Endodermal cell (in vitro differentiated cells): ENCODE measurements at regions not wholly inside any gene's neighbourhood (a gene's known extent, or its start where the extent isn't known, plus 50 kb on each side); places are given as distances from the start of the nearest gene placed in this dataset.

ENCODE experiments used
- DNase-seq: peaks from one replicate; pipeline ENCODE4 v3.0.0-alpha.2; 2017
- H3K27ac ChIP-seq: 2 replicates; pipeline ENCODE4 v1.5.1; 2013; ENCODE audit warnings: mild to moderate bottlenecking, low read depth, low read length, moderate library complexity
- H3K27me3 ChIP-seq: 2 replicates; pipeline ENCODE4 v1.6.1; 2013; ENCODE audit warnings: mild to moderate bottlenecking, low read length, moderate library complexity; ENCODE audit not compliant: insufficient read depth, control insufficient read depth, poor library complexity, severe bottlenecking
- H3K36me3 ChIP-seq: 2 replicates; pipeline ENCODE4 v1.7.0; 2013; ENCODE audit warnings: mild to moderate bottlenecking, low read length, moderate library complexity; ENCODE audit not compliant: control insufficient read depth, insufficient read depth
- H3K4me1 ChIP-seq: one replicate; pipeline ENCODE4 v1.7.0; 2013; ENCODE audit warnings: low read length; ENCODE audit not compliant: control insufficient read depth, insufficient read depth
- H3K4me3 ChIP-seq: 2 replicates; pipeline ENCODE4 v1.5.1; 2013; ENCODE audit warnings: mild to moderate bottlenecking, low read length, moderate library complexity
- H3K9ac ChIP-seq: 2 replicates; pipeline ENCODE4 v1.6.1; 2013; ENCODE audit warnings: mild to moderate bottlenecking, low read length, moderate library complexity; ENCODE audit not compliant: poor library complexity, severe bottlenecking; ENCODE audit errors: extremely low read depth
- H3K9me3 ChIP-seq: 2 replicates; pipeline ENCODE4 v1.6.1; 2013; ENCODE audit warnings: mild to moderate bottlenecking, low read length, moderate library complexity; ENCODE audit not compliant: control insufficient read depth
- H3K27ac Mint-ChIP-seq: 2 replicates; pipeline ENCODE4 v1.8.0; 2020; ENCODE audit warnings: mixed read lengths
- H3K27me3 Mint-ChIP-seq: 2 replicates; pipeline ENCODE4 v1.8.0; 2021; ENCODE audit warnings: mild to moderate bottlenecking, mixed read lengths; ENCODE audit not compliant: insufficient read depth
- H3K36me3 Mint-ChIP-seq: 2 replicates; pipeline ENCODE4 v1.8.0; 2020; ENCODE audit warnings: low read depth, mixed read lengths
- H3K4me1 Mint-ChIP-seq: 2 replicates; pipeline ENCODE4 v1.8.0; 2020; ENCODE audit warnings: mixed read lengths
- H3K4me3 Mint-ChIP-seq: 2 replicates; pipeline ENCODE4 v1.8.0; 2020; ENCODE audit warnings: mild to moderate bottlenecking, moderate library complexity, mixed read lengths
- H3K9me3 Mint-ChIP-seq: 2 replicates; pipeline ENCODE4 v1.8.0; 2020; ENCODE audit warnings: mild to moderate bottlenecking, mixed read lengths
- CTCF ChIP-seq: fragments of 200-600 bp; sonication (generic); conservative IDR thresholded peaks from 2 replicates; pipeline ENCODE4 v1.5.0; 2021; ENCODE audit warnings: antibody characterized with exemption, mild to moderate bottlenecking
- WGBS, 2 experiments: methylation state at CpG; one replicate each; pipeline versions ENCODE4 v1.1.5 to v1.1.7; 2013; ENCODE audit warnings: missing lambda C conversion rate in 2 of 2, mixed read lengths in 1 of 2; ENCODE audit not compliant: insufficient coverage in 1 of 2, insufficient read length in 1 of 2; 5-methylcytosine and 5-hydroxymethylcytosine counted together

GRCh38 chr13:54379461-54379860, 1350.8 kb downstream of the OLFM4 start:
- H3K9me3 Mint-ChIP-seq = no peaks in the 10 kb centered on the region
- no peak overlapping the region for H3K9ac ChIP-seq
- peaks cover 3% of the 10 kb centered on the region for H3K27me3 Mint-ChIP-seq
- H3K27ac ChIP-seq = no peak overlapping the region
- H3K4me1 ChIP-seq = peaks cover 3% of the 10 kb centered on the region
- TF ChIP-seq CTCF = no peak
- no peak overlapping the region for H3K4me3 ChIP-seq
- no peak overlapping the region for H3K4me3 Mint-ChIP-seq
- no peaks in the 10 kb centered on the region for H3K36me3 ChIP-seq
- H3K9me3 ChIP-seq = no peaks in the 10 kb centered on the region
- H3K4me1 Mint-ChIP-seq = peaks cover 27% of the 10 kb centered on the region
- DNase-seq = no peak
- no peak overlapping the region for H3K27ac Mint-ChIP-seq
- no peaks in the 10 kb centered on the region for H3K27me3 ChIP-seq
- WGBS, 2 experiments = 84 to 92% methylated on average over 2 of the region's 2 CpGs
- H3K36me3 Mint-ChIP-seq = no peaks in the 10 kb centered on the region

- Mint-ChIP-seq H3K27ac (no peak overlapping the region), H3K9me3 (peaks cover 4% of the 10 kb centered on the region), H3K4me3 (no peak overlapping the region), H3K36me3 (peaks cover 2% of the 10 kb centered on the region), H3K4me1 (peaks cover 22% of the 10 kb centered on the region), H3K27me3 (peaks cover 42% of the 10 kb centered on the region)
- WGBS, 2 experiments = 49% methylated on average over 2 of the region's 2 CpGs; no CpG with 5 or more reads in 1 of the 2 experiments
- DNase-seq = no peak
- Histone ChIP-seq H3K27me3 (no peaks in the 10 kb centered on the region), H3K4me1 (peaks cover 3% of the 10 kb centered on the region), H3K9ac (no peak overlapping the region), H3K27ac (no peak overlapping the region), H3K9me3 (peaks cover 12% of the 10 kb centered on the region), H3K4me3 (no peak overlapping the region), H3K36me3 (no peaks in the 10 kb centered on the region)
- TF ChIP-seq CTCF = no peak
Observed at GRCh38 chr13:54383604-54384003, 1355.0 kb downstream of the OLFM4 start.

- Mint-ChIP-seq H3K27me3 (peaks cover 55% of the 10 kb centered on the region), H3K27ac (no peak overlapping the region), H3K9me3 (peaks cover 6% of the 10 kb centered on the region), H3K36me3 (peaks cover 10% of the 10 kb centered on the region), H3K4me3 (no peak overlapping the region), H3K4me1 (peaks cover 21% of the 10 kb centered on the region)
- H3K4me3 ChIP-seq = no peak overlapping the region
- no peak for TF ChIP-seq CTCF
- no peak overlapping the region for H3K27ac ChIP-seq
- no peaks in the 10 kb centered on the region for H3K27me3 ChIP-seq
- H3K36me3 ChIP-seq = no peaks in the 10 kb centered on the region
- H3K4me1 ChIP-seq = peaks cover 3% of the 10 kb centered on the region
- no peak for DNase-seq
- no peak overlapping the region for H3K9ac ChIP-seq
- peaks cover 16% of the 10 kb centered on the region for H3K9me3 ChIP-seq
Observed at GRCh38 chr13:54387625-54388024, 1359.0 kb downstream of the OLFM4 start.
